Gastroesophageal sphincter (tissue), 4 donors: ENCODE measurements at regions not wholly inside any gene's neighbourhood (a gene's known extent, or its start where the extent isn't known, plus 50 kb on each side); places are given as distances from the start of the nearest gene placed in this dataset.

Source experiments
- ATAC-seq: fragments of 150-250 bp; one replicate; pipeline ENCODE4 v1.9.1; 2016; ENCODE audit warnings: mild to moderate bottlenecking, moderate library complexity
- H3K27ac ChIP-seq, 4 donors: fragments of 200-600 bp; sonication (generic) in 3 of 4; 1 replicate in 3 of 4; 2 replicates in 1 of 4; pipeline ENCODE4 v1.5.1; 2016 to 2019
- H3K27me3 ChIP-seq: fragments of 200-600 bp; sonication (generic); one replicate; pipeline ENCODE4 v1.5.1; 2019
- H3K36me3 ChIP-seq, 2 donors: fragments of 200-600 bp; sonication (generic); one replicate each; pipeline ENCODE4 v1.5.1; 2019; ENCODE audit warnings: control low read depth in 1 of 2
- H3K4me1 ChIP-seq, 3 donors: fragments of 200-600 bp; sonication (generic); 1 replicate in 2 of 3; 2 replicates in 1 of 3; pipeline ENCODE4 v1.5.1; 2016 to 2019; ENCODE audit warnings: control low read depth in 2 of 3
- H3K4me3 ChIP-seq, 2 donors: fragments of 200-600 bp; sonication (generic); one replicate each; pipeline ENCODE4 v1.5.1; 2019; ENCODE audit warnings: mild to moderate bottlenecking in 1 of 2, moderate library complexity in 1 of 2
- H3K9me3 ChIP-seq, 3 donors: fragments of 200-600 bp; sonication (generic); one replicate each; pipeline ENCODE4 v1.5.1; 2017 to 2019; ENCODE audit warnings: control low read depth in 2 of 3
- CTCF ChIP-seq, 4 experiments: fragments of 200-600 bp in 2 of 4; fragments of 450-650 bp in 2 of 4; sonication (generic) in 1 of 4; IDR thresholded peaks; one replicate each; pipeline ENCODE4 v1.5.1; 2017 to 2019; ENCODE audit warnings: antibody characterized with exemption in 4 of 4, mild to moderate bottlenecking in 2 of 4, moderate library complexity in 2 of 4
- EP300 ChIP-seq: sonication (generic); formaldehyde crosslinking; IDR thresholded peaks from one replicate; pipeline ENCODE4 v1.6.1; 2017; ENCODE audit warnings: antibody characterized with exemption, mild to moderate bottlenecking
- POLR2A ChIP-seq, 2 donors: fragments of 450-650 bp; IDR thresholded peaks; one replicate each; pipeline ENCODE4 v1.6.1; 2017; ENCODE audit warnings: antibody characterized with exemption in 2 of 2, mild to moderate bottlenecking in 2 of 2, moderate library complexity in 1 of 2
- POLR2AphosphoS5 ChIP-seq: sonication (generic); formaldehyde crosslinking; IDR thresholded peaks from one replicate; pipeline ENCODE4 v1.6.1; 2017; ENCODE audit warnings: antibody characterized with exemption
- WGBS, 2 donors: methylation state at CpG; one replicate each; pipeline ENCODE4 v1.1.5; 2018; ENCODE audit warnings: low coverage in 1 of 2; 5-methylcytosine and 5-hydroxymethylcytosine counted together

- H3K27ac ChIP-seq, result no peak overlapping the region
- no CpG with 5 or more reads among the region's 2 CpGs for WGBS, 2 donors
- no peaks in the 10 kb centered on the region for H3K36me3 ChIP-seq
- peaks cover 4% of the 10 kb centered on the region for H3K27me3 ChIP-seq
- no peaks in the 10 kb centered on the region for H3K4me1 ChIP-seq
- TF ChIP-seq CTCF (IDR thresholded peaks at IDR 0.05), result no peak
- no peak for TF ChIP-seq POLR2AphosphoS5
- no peak for TF ChIP-seq POLR2A (IDR thresholded peaks at IDR 0.05)
- no peak for TF ChIP-seq EP300
- no peak overlapping the region for H3K4me3 ChIP-seq
- no peak for ATAC-seq
- no peaks in the 10 kb centered on the region for H3K9me3 ChIP-seq
Measured at GRCh38 chr20:22711971-22712755, 127.8 kb upstream of the FOXA2 start.

- Histone ChIP-seq H3K27me3 (peaks cover 4% of the 10 kb centered on the region), H3K9me3 (no peaks in the 10 kb centered on the region), H3K4me1 (no peaks in the 10 kb centered on the region), H3K36me3 (no peaks in the 10 kb centered on the region), H3K4me3 (no peak overlapping the region), H3K27ac (no peak overlapping the region)
- TF ChIP-seq POLR2AphosphoS5, result no peak
- TF ChIP-seq POLR2A (IDR thresholded peaks at IDR 0.05), result no peak
- TF ChIP-seq EP300, result no peak
- TF ChIP-seq CTCF (IDR thresholded peaks at IDR 0.05), result no peak
- 31 to 50% methylated on average over 4 to 5 of the region's 5 CpGs for WGBS, 2 donors
- ATAC-seq, result no peak
Measured at GRCh38 chr20:22716821-22717351, 132.5 kb upstream of the FOXA2 start.

GRCh38 chr20:22717466-22717865, 133.1 kb upstream of the FOXA2 start:
- H3K4me3 ChIP-seq, result no peak overlapping the region
- H3K27ac ChIP-seq, result no peak overlapping the region
- TF ChIP-seq EP300 (no peak), POLR2A (IDR thresholded peaks at IDR 0.05) (no peak), CTCF (IDR thresholded peaks at IDR 0.05) (no peak), POLR2AphosphoS5 (no peak)
- no peaks in the 10 kb centered on the region for H3K36me3 ChIP-seq
- peak; percentile 39 for ATAC-seq
- peaks cover 2% of the 10 kb centered on the region for H3K27me3 ChIP-seq
- 60 to 76% methylated on average over 4 of the region's 4 CpGs for WGBS, 2 donors
- no peaks in the 10 kb centered on the region for H3K4me1 ChIP-seq
- H3K9me3 ChIP-seq, result no peaks in the 10 kb centered on the region

GRCh38 chr20:22719167-22719591, 134.8 kb upstream of the FOXA2 start:
- ATAC-seq, result no peak
- TF ChIP-seq EP300 (no peak), POLR2A (IDR thresholded peaks at IDR 0.05) (no peak), POLR2AphosphoS5 (no peak), CTCF (IDR thresholded peaks at IDR 0.05) (no peak)
- no peak overlapping the region for H3K4me3 ChIP-seq
- no peak overlapping the region for H3K27ac ChIP-seq
- H3K4me1 ChIP-seq, result no peaks in the 10 kb centered on the region
- no peaks in the 10 kb centered on the region for H3K36me3 ChIP-seq
- 29 to 34% methylated on average over 1 to 3 of the region's 7 CpGs for WGBS, 2 donors
- H3K27me3 ChIP-seq, result peaks cover 13% of the 10 kb centered on the region
- H3K9me3 ChIP-seq, result no peaks in the 10 kb centered on the region

GRCh38 chr20:22720206-22720605, 135.8 kb upstream of the FOXA2 start:
- no peak for ATAC-seq
- Histone ChIP-seq H3K4me3 (no peak overlapping the region), H3K9me3 (no peaks in the 10 kb centered on the region), H3K27ac (no peak overlapping the region), H3K27me3 (peaks cover 16% of the 10 kb centered on the region), H3K4me1 (no peaks in the 10 kb centered on the region), H3K36me3 (no peaks in the 10 kb centered on the region)
- TF ChIP-seq POLR2AphosphoS5, result no peak
- WGBS, 2 donors, result 87 to 100% methylated on average over 2 of the region's 2 CpGs
